ENCODE measurements at regions not wholly inside any gene's neighbourhood (a gene's known extent, or its start where the extent isn't known, plus 50 kb on each side); places are given as distances from the start of the nearest gene placed in this dataset.

DNA sequence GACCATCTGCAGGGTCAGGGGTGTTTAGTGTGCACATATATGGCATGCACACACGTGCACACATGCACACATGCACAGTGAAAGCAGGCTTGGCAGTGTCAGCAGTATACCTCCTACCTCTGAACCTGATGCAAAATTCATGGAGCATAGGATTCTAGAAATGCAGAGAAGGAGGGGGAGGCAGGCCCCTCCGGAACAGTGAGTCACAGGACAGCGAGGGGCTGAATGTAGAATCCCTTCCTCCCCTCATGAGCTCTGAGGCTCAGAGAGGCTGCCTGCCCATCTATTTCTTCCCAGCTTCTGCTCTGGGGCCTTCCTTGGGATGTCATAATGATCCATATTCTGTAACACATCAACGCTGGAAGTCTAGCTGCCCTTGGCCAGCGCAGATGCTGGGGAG lies 66.7 kb upstream of the NECTIN1 start:
- Histone ChIP-seq H3K4ac (ENCODE audit: low read depth, low read length) (no peak overlapping the region), H3K23me2 (ENCODE audit: insufficient read length, low read depth, low read length, poor library complexity, severe bottlenecking) (no peaks in the 10 kb centered on the region), H4K8ac (replicated peaks; ENCODE audit: insufficient read length, low read depth, low read length) (no peak overlapping the region), H2BK15ac (ENCODE audit: low read depth, low read length) (no peak overlapping the region), H2BK5ac (ENCODE audit: insufficient read length, low read length) (no peak overlapping the region), H3K9ac (ENCODE audit: extremely low read depth, insufficient read length, low read length) (no peak overlapping the region), H3K56ac (ENCODE audit: insufficient read length, low read depth, low read length) (no peak overlapping the region), H3K27me3 (ENCODE audit: insufficient read depth, low read length) (peaks cover 5% of the 10 kb centered on the region; the same call in 1 of the 2 replicates), H4K5ac (ENCODE audit: insufficient read length, low read depth, low read length) (no peak overlapping the region), H2BK120ac (ENCODE audit: low read depth, low read length, poor library complexity, severe bottlenecking) (no peak overlapping the region), H2AK5ac (ENCODE audit: insufficient read length, low read length) (no peak overlapping the region), H3T11ph (ENCODE audit: low read length) (no peak overlapping the region), H3K27ac (ENCODE audit: insufficient read length, low read depth, low read length) (no peak overlapping the region), H2AFZ (ENCODE audit: low read length) (no peak overlapping the region), H3K14ac (ENCODE audit: insufficient read depth, low read length) (no peak overlapping the region), H3K18ac (ENCODE audit: insufficient read length, low read depth, low read length) (no peak overlapping the region), H4K20me1 (ENCODE audit: control insufficient read depth, insufficient read depth, insufficient read length) (no peaks in the 10 kb centered on the region), H3K79me2 (ENCODE audit: insufficient read depth, low read length) (no peaks in the 10 kb centered on the region), H3K4me1 (ENCODE audit: insufficient read depth, low read length) (peaks cover 8% of the 10 kb centered on the region; the same call in 1 of the 2 replicates), H2BK12ac (ENCODE audit: insufficient read length, low read depth, low read length) (no peak overlapping the region), H3K4me2 (ENCODE audit: insufficient read depth, insufficient read length, low read length) (no peak overlapping the region), H3K23ac (ENCODE audit: insufficient read length, low read depth, low read length) (no peak overlapping the region), H3K79me1 (ENCODE audit: insufficient read depth, low read depth, low read length, poor library complexity, severe bottlenecking) (no peaks in the 10 kb centered on the region), H2BK20ac (ENCODE audit: low read depth, low read length, poor library complexity, severe bottlenecking) (no peak overlapping the region), H4K91ac (ENCODE audit: insufficient read length, low read depth, low read length) (no peak overlapping the region), H3K9me3 (ENCODE audit: control insufficient read depth, low read depth, low read length) (no peaks in the 10 kb centered on the region)
- no peaks in the 10 kb centered on the region for H3K36me3 Mint-ChIP-seq (ENCODE audit: insufficient read depth in 1 of 3, low read depth in 3 of 3)
- no peak for DNase-seq
- H3K4me1 Mint-ChIP-seq: peaks cover 74 to 76% of the 10 kb centered on the region in 2 experiments
- H3K4me3 Mint-ChIP-seq: peak overlapping the region in 1 of 2 experiments; percentile 11; a peak in 1 of 5 replicates
- no CpG with 5 or more reads among the region's 5 CpGs for WGBS (ENCODE audit: extremely low coverage, insufficient read length, low lambda C conversion rate)
- H3K9me3 Mint-ChIP-seq: no peaks in the 10 kb centered on the region; a peak in 1 of 5 replicates
- H3K27ac Mint-ChIP-seq: no peak overlapping the region
- peaks cover 93% of the 10 kb centered on the region for H3K27me3 Mint-ChIP-seq (ENCODE audit: low read depth)
- TF ChIP-seq, protein P1, sequence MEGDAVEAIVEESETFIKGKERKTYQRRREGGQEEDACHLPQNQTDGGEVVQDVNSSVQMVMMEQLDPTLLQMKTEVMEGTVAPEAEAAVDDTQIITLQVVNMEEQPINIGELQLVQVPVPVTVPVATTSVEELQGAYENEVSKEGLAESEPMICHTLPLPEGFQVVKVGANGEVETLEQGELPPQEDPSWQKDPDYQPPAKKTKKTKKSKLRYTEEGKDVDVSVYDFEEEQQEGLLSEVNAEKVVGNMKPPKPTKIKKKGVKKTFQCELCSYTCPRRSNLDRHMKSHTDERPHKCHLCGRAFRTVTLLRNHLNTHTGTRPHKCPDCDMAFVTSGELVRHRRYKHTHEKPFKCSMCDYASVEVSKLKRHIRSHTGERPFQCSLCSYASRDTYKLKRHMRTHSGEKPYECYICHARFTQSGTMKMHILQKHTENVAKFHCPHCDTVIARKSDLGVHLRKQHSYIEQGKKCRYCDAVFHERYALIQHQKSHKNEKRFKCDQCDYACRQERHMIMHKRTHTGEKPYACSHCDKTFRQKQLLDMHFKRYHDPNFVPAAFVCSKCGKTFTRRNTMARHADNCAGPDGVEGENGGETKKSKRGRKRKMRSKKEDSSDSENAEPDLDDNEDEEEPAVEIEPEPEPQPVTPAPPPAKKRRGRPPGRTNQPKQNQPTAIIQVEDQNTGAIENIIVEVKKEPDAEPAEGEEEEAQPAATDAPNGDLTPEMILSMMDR (conservative IDR thresholded peaks at IDR 0.05): no peak
